ENCODE measurements at regions not wholly inside any gene's neighbourhood (a gene's known extent, or its start where the extent isn't known, plus 50 kb on each side); places are given as distances from the start of the nearest gene placed in this dataset.

- Histone ChIP-seq H3K27me3 (ENCODE audit: insufficient read depth, low read length) (no peaks in the 10 kb centered on the region), H3K4me1 (ENCODE audit: insufficient read depth, low read length) (peaks cover 24% of the 10 kb centered on the region), H3K9ac (ENCODE audit: low read depth, low read length) (no peak overlapping the region), H3K36me3 (ENCODE audit: insufficient read depth, low read length) (no peaks in the 10 kb centered on the region), H3K4me3 (ENCODE audit: low read length) (no peak overlapping the region), H3K9me3 (ENCODE audit: insufficient read depth, low read depth, low read length) (peaks cover 16% of the 10 kb centered on the region), H3K27ac (ENCODE audit: low read depth, low read length) (no peak overlapping the region)
- 93% methylated on average over 2 of the region's 2 CpGs for WGBS
Observed at GRCh38 chr15:66929843-66930402, 135.5 kb upstream of the SMAD3 start.

GRCh38 chr15:66931768-66932633, 133.4 kb upstream of the SMAD3 start:
- Histone ChIP-seq H3K27ac (ENCODE audit: low read depth, low read length) (peak overlapping the region; percentile 25), H3K9ac (ENCODE audit: low read depth, low read length) (peak overlapping the region; percentile 40; the same call in 1 of the 2 replicates), H3K9me3 (ENCODE audit: insufficient read depth, low read depth, low read length) (peaks cover 16% of the 10 kb centered on the region), H3K4me1 (ENCODE audit: insufficient read depth, low read length) (peaks cover 24% of the 10 kb centered on the region), H3K4me3 (ENCODE audit: low read length) (no peak overlapping the region; the same call in 1 of the 2 replicates), H3K36me3 (ENCODE audit: insufficient read depth, low read length) (no peaks in the 10 kb centered on the region), H3K27me3 (ENCODE audit: insufficient read depth, low read length) (no peaks in the 10 kb centered on the region)
- 58% methylated on average over 13 of the region's 15 CpGs for WGBS

GRCh38 chr15:66932634-66933024, 132.8 kb upstream of the SMAD3 start:
- peaks cover 16% of the 10 kb centered on the region for H3K9me3 ChIP-seq (ENCODE audit: insufficient read depth, low read depth, low read length)
- WGBS, result 93% methylated on average over 6 of the region's 6 CpGs
- peak overlapping the region; percentile 40; the same call in 1 of the 2 replicates for H3K9ac ChIP-seq (ENCODE audit: low read depth, low read length)
- peak overlapping the region; percentile 25 for H3K27ac ChIP-seq (ENCODE audit: low read depth, low read length)
- H3K4me3 ChIP-seq (ENCODE audit: low read length), result no peak overlapping the region
- no peaks in the 10 kb centered on the region for H3K36me3 ChIP-seq (ENCODE audit: insufficient read depth, low read length)
- no peaks in the 10 kb centered on the region for H3K27me3 ChIP-seq (ENCODE audit: insufficient read depth, low read length)
- peaks cover 24% of the 10 kb centered on the region for H3K4me1 ChIP-seq (ENCODE audit: insufficient read depth, low read length)

GRCh38 chr15:66933932-66934867, 131.2 kb upstream of the SMAD3 start:
- H3K27ac ChIP-seq (ENCODE audit: low read depth, low read length), result no peak overlapping the region
- no peaks in the 10 kb centered on the region for H3K36me3 ChIP-seq (ENCODE audit: insufficient read depth, low read length)
- H3K4me1 ChIP-seq (ENCODE audit: insufficient read depth, low read length), result peaks cover 16% of the 10 kb centered on the region; the same call in 1 of the 2 replicates
- H3K9me3 ChIP-seq (ENCODE audit: insufficient read depth, low read depth, low read length), result peaks cover 16% of the 10 kb centered on the region
- H3K27me3 ChIP-seq (ENCODE audit: insufficient read depth, low read length), result no peaks in the 10 kb centered on the region
- H3K9ac ChIP-seq (ENCODE audit: low read depth, low read length), result no peak overlapping the region
- H3K4me3 ChIP-seq (ENCODE audit: low read length), result no peak overlapping the region
- WGBS, result 93% methylated on average over 8 of the region's 8 CpGs

GRCh38 chr15:66934868-66935520, 130.4 kb upstream of the SMAD3 start:
- 95% methylated on average over 3 of the region's 3 CpGs for WGBS
- H3K9me3 ChIP-seq (ENCODE audit: insufficient read depth, low read depth, low read length), result peaks cover 16% of the 10 kb centered on the region
- H3K9ac ChIP-seq (ENCODE audit: low read depth, low read length), result no peak overlapping the region
- no peak overlapping the region for H3K4me3 ChIP-seq (ENCODE audit: low read length)
- no peak overlapping the region for H3K27ac ChIP-seq (ENCODE audit: low read depth, low read length)
- H3K27me3 ChIP-seq (ENCODE audit: insufficient read depth, low read length), result no peaks in the 10 kb centered on the region
- H3K36me3 ChIP-seq (ENCODE audit: insufficient read depth, low read length), result no peaks in the 10 kb centered on the region
- H3K4me1 ChIP-seq (ENCODE audit: insufficient read depth, low read length), result peaks cover 16% of the 10 kb centered on the region; the same call in 1 of the 2 replicates

GRCh38 chr15:66935688-66936087, 129.7 kb upstream of the SMAD3 start:
- Histone ChIP-seq H3K9ac (ENCODE audit: low read depth, low read length) (no peak overlapping the region), H3K27ac (ENCODE audit: low read depth, low read length) (no peak overlapping the region), H3K4me3 (ENCODE audit: low read length) (no peak overlapping the region), H3K4me1 (ENCODE audit: insufficient read depth, low read length) (peaks cover 16% of the 10 kb centered on the region; the same call in 1 of the 2 replicates), H3K9me3 (ENCODE audit: insufficient read depth, low read depth, low read length) (peaks cover 16% of the 10 kb centered on the region), H3K27me3 (ENCODE audit: insufficient read depth, low read length) (no peaks in the 10 kb centered on the region), H3K36me3 (ENCODE audit: insufficient read depth, low read length) (no peaks in the 10 kb centered on the region)
- 94% methylated on average over 7 of the region's 7 CpGs for WGBS

GRCh38 chr15:66936109-66936860, 129.1 kb upstream of the SMAD3 start:
- H3K4me1 ChIP-seq (ENCODE audit: insufficient read depth, low read length), result peaks cover 13% of the 10 kb centered on the region; the same call in 1 of the 2 replicates
- 91% methylated on average over 25 of the region's 25 CpGs for WGBS
- no peak overlapping the region for H3K4me3 ChIP-seq (ENCODE audit: low read length)
- H3K27ac ChIP-seq (ENCODE audit: low read depth, low read length), result no peak overlapping the region
- H3K27me3 ChIP-seq (ENCODE audit: insufficient read depth, low read length), result no peaks in the 10 kb centered on the region
- H3K36me3 ChIP-seq (ENCODE audit: insufficient read depth, low read length), result no peaks in the 10 kb centered on the region
- no peak overlapping the region for H3K9ac ChIP-seq (ENCODE audit: low read depth, low read length)
- H3K9me3 ChIP-seq (ENCODE audit: insufficient read depth, low read depth, low read length), result peaks cover 16% of the 10 kb centered on the region

- Histone ChIP-seq H3K27me3 (ENCODE audit: insufficient read depth, low read length) (no peaks in the 10 kb centered on the region), H3K9me3 (ENCODE audit: insufficient read depth, low read depth, low read length) (peaks cover 16% of the 10 kb centered on the region), H3K4me1 (ENCODE audit: insufficient read depth, low read length) (peaks cover 8% of the 10 kb centered on the region; the same call in 1 of the 2 replicates), H3K4me3 (ENCODE audit: low read length) (no peak overlapping the region), H3K9ac (ENCODE audit: low read depth, low read length) (no peak overlapping the region), H3K27ac (ENCODE audit: low read depth, low read length) (no peak overlapping the region), H3K36me3 (ENCODE audit: insufficient read depth, low read length) (no peaks in the 10 kb centered on the region)
- 80% methylated on average over 8 of the region's 8 CpGs for WGBS
Observed at GRCh38 chr15:66936861-66937582, 128.4 kb upstream of the SMAD3 start.

GRCh38 chr15:66937588-66937987, 127.8 kb upstream of the SMAD3 start:
- Histone ChIP-seq H3K27ac (ENCODE audit: low read depth, low read length) (no peak overlapping the region), H3K4me3 (ENCODE audit: low read length) (no peak overlapping the region), H3K36me3 (ENCODE audit: insufficient read depth, low read length) (no peaks in the 10 kb centered on the region), H3K9me3 (ENCODE audit: insufficient read depth, low read depth, low read length) (peaks cover 15% of the 10 kb centered on the region), H3K4me1 (ENCODE audit: insufficient read depth, low read length) (peaks cover 2% of the 10 kb centered on the region; the same call in 1 of the 2 replicates), H3K27me3 (ENCODE audit: insufficient read depth, low read length) (no peaks in the 10 kb centered on the region), H3K9ac (ENCODE audit: low read depth, low read length) (no peak overlapping the region)
- WGBS, result 97% methylated on average over 3 of the region's 3 CpGs

Data from HUES64 (cell line).